HCT116 (cell line): ENCODE measurements at regions not wholly inside any gene's neighbourhood (a gene's known extent, or its start where the extent isn't known, plus 50 kb on each side); places are given as distances from the start of the nearest gene placed in this dataset.
A peak's percentile ranks its signal among the peaks of the same experiment; 100 is the strongest.

Experiments used
- ATAC-seq: fragments of 200-7000 bp; cut with Tn5 transposase; 2 replicates; pipeline ENCODE4 v1.9.1; 2020; ENCODE audit warnings: mild to moderate bottlenecking, moderate library complexity
- BruUV-seq: library from RNA; stranded (reverse); fragments of 400-500 nt; replicated peaks from 2 replicates; lab custom pipeline; 2021; lab: Mats Ljungman, UMichigan
- CTCF ChIA-PET: fragments of 300-600 bp; sonication (Branson Sonifier 250); formaldehyde crosslinking; loops from one replicate; lab custom pipeline; 2021; ENCODE audit warnings: antibody characterized with exemption; lab: Charles Lee
- POLR2A ChIA-PET: fragments of 300-600, 350-600 bp; sonication (Branson Sonifier 250); formaldehyde crosslinking; loops from one replicate; lab custom pipeline; 2021; ENCODE audit warnings: antibody characterized with exemption; lab: Charles Lee
- RAD21 ChIA-PET, 2 experiments: fragments of 300-600 bp; sonication (Branson Sonifier 250); formaldehyde crosslinking; loops; one replicate each; lab custom pipeline; 2023; ENCODE audit warnings: low total read pairs in 2 of 2; ENCODE audit not compliant: uncharacterized antibody in 2 of 2, unreplicated experiment in 2 of 2, low non-redundant PET in 1 of 2; lab: Charles Lee
- DNase-seq: peaks from one replicate; pipeline ENCODE4 v3.0.0-alpha.2; 2010; ENCODE audit warnings: low read depth, low spot score
- H2AFZ ChIP-seq: fragments of 200-600 bp; shearing (Covaris generic), sonication (generic); 2 replicates; pipeline ENCODE4 v1.6.1; 2017; ENCODE audit warnings: low read depth, mixed run types, mixed read lengths, antibody characterized with exemption, low read length; ENCODE audit not compliant: poor library complexity, severe bottlenecking
- H3K27ac ChIP-seq: 2 replicates; pipeline ENCODE4 v1.5.1; 2012; ENCODE audit warnings: low read depth, low read length
- H3K27me3 ChIP-seq: fragments of 200-600 bp; sonication (generic); 2 replicates; pipeline ENCODE4 v1.6.1; 2016; ENCODE audit warnings: mixed run types, low read length, mixed read lengths; ENCODE audit not compliant: insufficient read depth
- H3K36me3 ChIP-seq, 2 experiments: fragments of 200-500 bp in 1 of 2; fragments of 200-600 bp in 1 of 2; sonication (Bioruptor generic) in 1 of 2; sonication (generic) in 1 of 2; 2 replicates each; pipeline versions ENCODE4 v1.5.1 to v1.6.1; 2014 to 2016; ENCODE audit warnings: low read length in 2 of 2, inconsistent platforms in 1 of 2, mixed read lengths in 1 of 2, mixed run types in 1 of 2; ENCODE audit not compliant: insufficient read depth in 2 of 2, control insufficient read depth in 1 of 2
- H3K4me1 ChIP-seq, 2 experiments: fragments of 200-600 bp in 1 of 2; sonication (generic) in 1 of 2; 2 replicates each; pipeline versions ENCODE4 v1.5.1 to v1.6.1; 2012 to 2017; ENCODE audit warnings: low read length in 2 of 2, inconsistent platforms in 1 of 2, mild to moderate bottlenecking in 1 of 2, mixed read lengths in 1 of 2, mixed run types in 1 of 2, moderate library complexity in 1 of 2; ENCODE audit not compliant: insufficient read depth in 2 of 2, control insufficient read depth in 1 of 2
- H3K4me2 ChIP-seq: fragments of 200-600 bp; sonication (generic); 2 replicates; pipeline ENCODE4 v1.6.1; 2017; ENCODE audit warnings: mixed run types, low read length, mixed read lengths
- H3K4me3 ChIP-seq, 2 experiments: fragments of 200-600 bp in 1 of 2; sonication (generic) in 1 of 2; replicated peaks in 1 of 2; 2 replicates each; pipeline ENCODE4 v1.5.1; 2011 to 2016; ENCODE audit warnings: low read length in 2 of 2, control low read depth in 1 of 2, low read depth in 1 of 2, mild to moderate bottlenecking in 1 of 2, mixed read lengths in 1 of 2, mixed run types in 1 of 2
- H3K79me2 ChIP-seq: fragments of 200-600 bp; sonication (generic); 2 replicates; pipeline ENCODE4 v1.6.1; 2017; ENCODE audit warnings: mild to moderate bottlenecking, mixed run types, low read length, moderate library complexity, mixed read lengths; ENCODE audit not compliant: insufficient read depth
- H3K9ac ChIP-seq: fragments of 200-600 bp; sonication (generic); 2 replicates; pipeline ENCODE4 v1.6.1; 2016; ENCODE audit warnings: low read length, mixed read lengths
- H3K9me2 ChIP-seq: fragments of 200-600 bp; sonication (generic), shearing (Covaris generic); 2 replicates; pipeline ENCODE4 v1.6.1; 2017; ENCODE audit warnings: mixed run types, mild to moderate bottlenecking, moderate library complexity; ENCODE audit not compliant: insufficient read depth
- H3K9me3 ChIP-seq, 2 experiments: fragments of 200-500 bp in 1 of 2; fragments of 200-600 bp in 1 of 2; sonication (Bioruptor generic) in 1 of 2; sonication (generic) in 1 of 2; 2 replicates each; pipeline ENCODE4 v1.6.1; 2014 to 2017; ENCODE audit warnings: low read length in 2 of 2, mixed read lengths in 2 of 2, inconsistent platforms in 1 of 2, low read depth in 1 of 2, mild to moderate bottlenecking in 1 of 2, mixed run types in 1 of 2, moderate library complexity in 1 of 2; ENCODE audit not compliant: control insufficient read depth in 1 of 2, insufficient read depth in 1 of 2
- H4K20me1 ChIP-seq: fragments of 200-600 bp; sonication (generic), shearing (Covaris generic); 2 replicates; pipeline ENCODE4 v1.6.1; 2017; ENCODE audit warnings: mixed run types, mild to moderate bottlenecking, moderate library complexity; ENCODE audit not compliant: insufficient read depth
- CBX3 ChIP-seq: IDR thresholded peaks from 2 replicates; pipeline ENCODE4 v1.6.1; 2012; ENCODE audit warnings: low read depth
- CEBPB ChIP-seq: IDR thresholded peaks from 2 replicates; pipeline ENCODE4 v1.6.1; 2012; ENCODE audit warnings: low read depth
- EGR1 ChIP-seq: IDR thresholded peaks from 2 replicates; pipeline ENCODE4 v1.6.1; 2012; ENCODE audit warnings: low read depth
- EZH2phosphoT487 ChIP-seq: fragments of 200-600 bp; IDR thresholded peaks from 2 replicates; pipeline ENCODE4 v1.6.1; 2018; ENCODE audit warnings: antibody characterized with exemption, borderline replicate concordance
- JUND ChIP-seq: IDR thresholded peaks from 2 replicates; pipeline ENCODE4 v1.6.1; 2012
- POLR2AphosphoS5 ChIP-seq: IDR thresholded peaks from 2 replicates; pipeline ENCODE4 v1.6.1; 2011; ENCODE audit warnings: mild to moderate bottlenecking, low read depth, low read length, moderate library complexity
- RAD21 ChIP-seq: IDR thresholded peaks from 2 replicates; pipeline ENCODE4 v1.6.1; 2012; ENCODE audit warnings: low read depth, mild to moderate bottlenecking
- intact Hi-C: fragments of 100-400 bp; cut with micrococcal nuclease; formaldehyde crosslinking; loops from 2 replicates; pipeline ENCODE4 v1.10.0; 2022
- TF ChIP-seq, protein P1 (sequence below), 3 experiments: fragments of 200-600 bp in 1 of 3; sonication (generic) in 1 of 3; IDR thresholded peaks in 2 of 3; conservative IDR thresholded peaks in 1 of 3; 2 replicates each; pipeline ENCODE4 v1.5.1; 2012 to 2017; ENCODE audit warnings: low read depth in 2 of 3, low read length in 2 of 3, antibody characterized with exemption in 1 of 3, borderline replicate concordance in 1 of 3, control low read depth in 1 of 3, mild to moderate bottlenecking in 1 of 3, mixed read lengths in 1 of 3, mixed run types in 1 of 3, moderate library complexity in 1 of 3; ENCODE audit not compliant: insufficient read depth in 1 of 3
- TF ChIP-seq, protein P2 (sequence below): IDR thresholded peaks from 2 replicates; pipeline ENCODE4 v1.6.1; 2011; ENCODE audit warnings: mild to moderate bottlenecking, low read length, moderate library complexity; ENCODE audit not compliant: insufficient replicate concordance; ENCODE audit errors: extremely low read depth

DNA sequence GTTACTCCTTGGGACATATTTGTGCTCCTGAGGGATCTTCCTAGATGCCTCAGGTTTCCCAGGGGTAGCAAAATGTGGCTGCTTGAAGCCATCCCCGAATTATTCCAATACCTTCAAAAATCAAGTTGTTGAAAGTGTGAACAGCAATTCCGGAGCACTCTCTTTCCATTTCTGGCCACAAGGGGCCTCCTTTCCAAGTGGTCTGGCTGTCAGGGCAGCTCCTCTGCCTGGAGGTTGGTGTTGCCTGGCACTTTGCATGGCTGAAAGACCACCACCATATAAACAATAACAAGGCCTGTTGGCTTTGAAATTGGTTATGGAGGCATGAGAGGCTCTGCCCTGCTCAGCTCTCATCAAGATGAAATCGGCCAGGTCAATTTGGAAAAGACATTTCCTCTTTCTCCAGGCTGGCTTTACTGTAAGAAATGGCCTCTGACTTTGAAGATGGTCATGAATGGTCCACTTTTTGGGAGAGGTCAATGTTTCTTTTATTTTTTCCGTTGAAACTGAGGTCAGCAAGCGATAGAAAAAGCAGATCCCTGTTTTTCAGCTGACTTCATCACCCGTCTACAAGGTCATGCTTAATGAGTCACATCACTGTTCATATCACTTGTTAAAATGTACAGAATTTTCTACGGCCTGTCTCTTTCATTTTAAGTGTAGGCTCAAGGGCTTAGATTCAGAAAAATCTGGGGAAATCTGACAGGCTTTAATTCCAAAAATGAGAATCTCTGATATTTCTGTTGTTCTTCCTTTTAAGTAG, 481.1 kb upstream of the ZNF608 start:
- Histone ChIP-seq H3K9ac (no peak overlapping the region), H3K27ac (no peak overlapping the region), H3K36me3 (no peaks in the 10 kb centered on the region), H3K9me2 (no peaks in the 10 kb centered on the region), H3K4me1 (no peaks in the 10 kb centered on the region), H3K4me3 (no peak overlapping the region), H4K20me1 (no peaks in the 10 kb centered on the region), H2AFZ (peak overlapping the region; percentile 18), H3K4me2 (no peak overlapping the region), H3K27me3 (no peaks in the 10 kb centered on the region), H3K79me2 (no peaks in the 10 kb centered on the region), H3K9me3 (no peaks in the 10 kb centered on the region)
- RAD21 ChIA-PET = no interaction called here
- POLR2A ChIA-PET = no interaction called here
- TF ChIP-seq, protein P1, sequence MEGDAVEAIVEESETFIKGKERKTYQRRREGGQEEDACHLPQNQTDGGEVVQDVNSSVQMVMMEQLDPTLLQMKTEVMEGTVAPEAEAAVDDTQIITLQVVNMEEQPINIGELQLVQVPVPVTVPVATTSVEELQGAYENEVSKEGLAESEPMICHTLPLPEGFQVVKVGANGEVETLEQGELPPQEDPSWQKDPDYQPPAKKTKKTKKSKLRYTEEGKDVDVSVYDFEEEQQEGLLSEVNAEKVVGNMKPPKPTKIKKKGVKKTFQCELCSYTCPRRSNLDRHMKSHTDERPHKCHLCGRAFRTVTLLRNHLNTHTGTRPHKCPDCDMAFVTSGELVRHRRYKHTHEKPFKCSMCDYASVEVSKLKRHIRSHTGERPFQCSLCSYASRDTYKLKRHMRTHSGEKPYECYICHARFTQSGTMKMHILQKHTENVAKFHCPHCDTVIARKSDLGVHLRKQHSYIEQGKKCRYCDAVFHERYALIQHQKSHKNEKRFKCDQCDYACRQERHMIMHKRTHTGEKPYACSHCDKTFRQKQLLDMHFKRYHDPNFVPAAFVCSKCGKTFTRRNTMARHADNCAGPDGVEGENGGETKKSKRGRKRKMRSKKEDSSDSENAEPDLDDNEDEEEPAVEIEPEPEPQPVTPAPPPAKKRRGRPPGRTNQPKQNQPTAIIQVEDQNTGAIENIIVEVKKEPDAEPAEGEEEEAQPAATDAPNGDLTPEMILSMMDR (IDR thresholded peaks at IDR 0.05 in 2 of 3, conservative IDR thresholded peaks at IDR 0.05 in 1 of 3; ENCODE audit: borderline replicate concordance in 1 of 3, insufficient read depth in 1 of 3, low read depth in 2 of 3, low read length in 2 of 3) = peak; percentile 18 to 78 (median 64); a peak in 5 of 6 replicates
- no peak for TF ChIP-seq EZH2phosphoT487
- peak; percentile 67 for TF ChIP-seq RAD21
- intact Hi-C loops = no loop called here
- DNase-seq (peak; percentile 15), ATAC-seq (peak; percentile 88)
- CTCF ChIA-PET = interaction anchor here (1.1 to 1.3 kb wide), 2 partner anchors 11 to 16 kb away, joined by 4 read pairs; no protein-coding TSS in a partner anchor
- no TSS peak for BruUV-seq

DNA sequence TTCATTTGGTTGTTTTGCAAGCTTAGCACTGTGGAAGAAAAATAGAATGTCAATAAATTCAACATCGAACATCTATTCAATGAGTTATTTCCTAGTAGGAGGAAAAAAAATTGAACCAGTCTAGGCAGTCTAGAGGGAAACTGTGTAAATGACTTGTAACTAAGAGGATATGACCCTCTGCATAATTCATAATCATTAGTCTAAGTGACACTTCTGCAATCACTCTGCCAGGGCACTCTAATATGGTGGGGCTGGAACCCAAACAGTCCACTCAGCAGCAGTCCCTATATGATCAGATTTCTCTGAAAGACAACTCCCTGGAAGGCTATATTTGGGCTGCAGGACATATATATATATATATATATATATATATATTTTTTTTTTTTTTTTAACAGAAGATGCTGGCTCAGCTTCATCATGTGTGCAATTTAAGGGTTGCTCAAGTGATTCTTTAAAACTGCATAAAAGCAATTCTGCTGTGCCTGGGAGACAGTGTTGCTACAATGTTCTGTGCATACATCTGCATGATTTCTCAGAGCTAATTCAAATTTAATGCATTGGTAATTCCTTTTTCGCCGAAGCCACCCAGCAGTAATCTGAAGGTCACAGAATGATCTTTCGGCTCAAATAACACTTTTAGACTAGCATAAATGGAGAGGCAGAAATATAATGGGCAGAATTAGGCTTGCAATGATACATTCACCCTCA, 482.1 kb upstream of the ZNF608 start:
- H3K27me3 ChIP-seq = no peaks in the 10 kb centered on the region
- H3K9ac ChIP-seq = no peak overlapping the region
- POLR2A ChIA-PET = no interaction called here
- no peak overlapping the region for H3K27ac ChIP-seq
- ATAC-seq = no peak
- no peaks in the 10 kb centered on the region for H3K79me2 ChIP-seq
- no peaks in the 10 kb centered on the region for H3K9me3 ChIP-seq
- CTCF ChIA-PET = no interaction called here
- intact Hi-C loops = no loop called here
- H3K9me2 ChIP-seq = no peaks in the 10 kb centered on the region
- H3K4me3 ChIP-seq = no peak overlapping the region
- TF ChIP-seq, protein P1 (IDR thresholded peaks at IDR 0.05 in 2 of 3, conservative IDR thresholded peaks at IDR 0.05 in 1 of 3; ENCODE audit: borderline replicate concordance in 1 of 3, insufficient read depth in 1 of 3, low read depth in 2 of 3, low read length in 2 of 3) = no peak
- no peak for TF ChIP-seq CBX3
- TF ChIP-seq POLR2AphosphoS5 = no peak
- TF ChIP-seq EZH2phosphoT487 = no peak
- TF ChIP-seq EGR1 = no peak
- TF ChIP-seq JUND = no peak
- TF ChIP-seq, protein P2, sequence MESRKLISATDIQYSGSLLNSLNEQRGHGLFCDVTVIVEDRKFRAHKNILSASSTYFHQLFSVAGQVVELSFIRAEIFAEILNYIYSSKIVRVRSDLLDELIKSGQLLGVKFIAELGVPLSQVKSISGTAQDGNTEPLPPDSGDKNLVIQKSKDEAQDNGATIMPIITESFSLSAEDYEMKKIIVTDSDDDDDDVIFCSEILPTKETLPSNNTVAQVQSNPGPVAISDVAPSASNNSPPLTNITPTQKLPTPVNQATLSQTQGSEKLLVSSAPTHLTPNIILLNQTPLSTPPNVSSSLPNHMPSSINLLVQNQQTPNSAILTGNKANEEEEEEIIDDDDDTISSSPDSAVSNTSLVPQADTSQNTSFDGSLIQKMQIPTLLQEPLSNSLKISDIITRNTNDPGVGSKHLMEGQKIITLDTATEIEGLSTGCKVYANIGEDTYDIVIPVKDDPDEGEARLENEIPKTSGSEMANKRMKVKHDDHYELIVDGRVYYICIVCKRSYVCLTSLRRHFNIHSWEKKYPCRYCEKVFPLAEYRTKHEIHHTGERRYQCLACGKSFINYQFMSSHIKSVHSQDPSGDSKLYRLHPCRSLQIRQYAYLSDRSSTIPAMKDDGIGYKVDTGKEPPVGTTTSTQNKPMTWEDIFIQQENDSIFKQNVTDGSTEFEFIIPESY = no peak
- TF ChIP-seq CEBPB = no peak
- no TSS peak for BruUV-seq
- peak overlapping the region; percentile 18 for H2AFZ ChIP-seq
- RAD21 ChIA-PET = no interaction called here
- no peaks in the 10 kb centered on the region for H4K20me1 ChIP-seq
- no peak overlapping the region for H3K4me2 ChIP-seq
- H3K4me1 ChIP-seq = no peaks in the 10 kb centered on the region
- DNase-seq = no peak
- no peaks in the 10 kb centered on the region for H3K36me3 ChIP-seq
